Skin of body (tissue), 1 donor: ENCODE measurements at regions not wholly inside any gene's neighbourhood (a gene's known extent, or its start where the extent isn't known, plus 50 kb on each side); places are given as distances from the start of the nearest gene placed in this dataset.
"Not testable (repeated sequence)": the region's sequence is repeated elsewhere in the genome, so short reads cannot be mapped to it uniquely, and the experiment has no call there.

Source experiments
- DNase-seq: peaks from one replicate; lab custom pipeline; 2025; lab: John Stamatoyannopoulos, UW

- not testable (repeated sequence) for DNase-seq
Measured at GRCh38 chr2:8603356-8603755, 78.5 kb upstream of the ID2 start.

GRCh38 chr2:8604262-8604661 is 77.6 kb upstream of the ID2 start:
- DNase-seq, result no peak

GRCh38 chr2:8605351-8606065 is 76.3 kb upstream of the ID2 start:
- DNase-seq, result no peak

GRCh38 chr2:8606226-8606625 is 75.6 kb upstream of the ID2 start:
- no peak for DNase-seq

- no peak for DNase-seq
Measured at GRCh38 chr2:8606649-8607550, 75.0 kb upstream of the ID2 start.

GRCh38 chr2:8607606-8608005 is 74.2 kb upstream of the ID2 start:
- no peak for DNase-seq

GRCh38 chr2:8608411-8608954 is 73.4 kb upstream of the ID2 start:
- DNase-seq, result no peak

GRCh38 chr2:8609357-8609811 is 72.5 kb upstream of the ID2 start:
- no peak for DNase-seq

GRCh38 chr2:8610775-8611174 is 71.1 kb upstream of the ID2 start:
- DNase-seq, result not testable (repeated sequence)

- no peak for DNase-seq
Measured at GRCh38 chr2:8611246-8611645, 70.6 kb upstream of the ID2 start.

- DNase-seq, result no peak
Measured at GRCh38 chr2:8611700-8612099, 70.2 kb upstream of the ID2 start.

- DNase-seq, result no peak
Measured at GRCh38 chr2:8612734-8613179, 69.1 kb upstream of the ID2 start.

GRCh38 chr2:8613207-8613999 is 68.5 kb upstream of the ID2 start:
- DNase-seq, result not testable (repeated sequence)

- no peak for DNase-seq
Measured at GRCh38 chr2:8614646-8615045, 67.2 kb upstream of the ID2 start.

- DNase-seq, result no peak
Measured at GRCh38 chr2:8615252-8615575, 66.6 kb upstream of the ID2 start.

GRCh38 chr2:8615576-8616281 is 66.1 kb upstream of the ID2 start:
- no peak for DNase-seq

- DNase-seq, result no peak
Measured at GRCh38 chr2:8617048-8617447, 64.8 kb upstream of the ID2 start.

GRCh38 chr2:8617590-8617989 is 64.3 kb upstream of the ID2 start:
- no peak for DNase-seq

GRCh38 chr2:8619071-8619470 is 62.8 kb upstream of the ID2 start:
- DNase-seq, result no peak

GRCh38 chr2:8620611-8621382 is 61.1 kb upstream of the ID2 start:
- no peak for DNase-seq
